PC-3 (cell line): ENCODE measurements at regions not wholly inside any gene's neighbourhood (a gene's known extent, or its start where the extent isn't known, plus 50 kb on each side); places are given as distances from the start of the nearest gene placed in this dataset.

Experiments used
- ATAC-seq: fragments of 200-7000 bp; cut with Tn5 transposase; 2 replicates; pipeline ENCODE4 v1.9.1; 2020; ENCODE audit warnings: mild to moderate bottlenecking, moderate library complexity
- BruUV-seq: library from RNA; stranded (reverse); fragments of 400-500 nt; replicated peaks from 2 replicates; lab custom pipeline; 2021; lab: Mats Ljungman, UMichigan
- CTCF ChIA-PET: fragments of 300-600 bp; sonication (Branson Sonifier 250); formaldehyde crosslinking; loops from one replicate; lab custom pipeline; 2022; ENCODE audit warnings: antibody characterized with exemption; lab: Charles Lee
- POLR2A ChIA-PET: fragments of 300-600 bp; sonication (Branson Sonifier 250); formaldehyde crosslinking; loops from one replicate; lab custom pipeline; 2022; ENCODE audit warnings: antibody characterized with exemption; ENCODE audit not compliant: unreplicated experiment; lab: Charles Lee
- DNase-seq: peaks from one replicate; pipeline ENCODE4 v3.0.0-alpha.2; 2015
- H2AFZ ChIP-seq: fragments of 300-600 bp; sonication (generic); 2 replicates; pipeline ENCODE4 v1.6.0; 2016; ENCODE audit warnings: antibody characterized with exemption, low read length
- H3F3A ChIP-seq: fragments of 300-600 bp; sonication (generic); one replicate; pipeline ENCODE4 v1.6.0; 2017; ENCODE audit warnings: antibody characterized with exemption, low read length, control low read depth, mild to moderate bottlenecking; ENCODE audit not compliant: unreplicated experiment
- H3K27ac ChIP-seq: fragments of 300-600 bp; sonication (generic); 2 replicates; pipeline ENCODE4 v1.5.1; 2016; ENCODE audit warnings: mild to moderate bottlenecking, low read length
- H3K27me3 ChIP-seq: fragments of 300-600 bp; sonication (generic); 2 replicates; pipeline ENCODE4 v1.6.1; 2016; ENCODE audit warnings: low read length, mixed read lengths
- H3K36me3 ChIP-seq: fragments of 300-600 bp; sonication (generic); 2 replicates; pipeline ENCODE4 v1.6.1; 2016; ENCODE audit warnings: low read depth, mixed run types, low read length, mixed read lengths
- H3K4me1 ChIP-seq: fragments of 300-600 bp; sonication (generic); 2 replicates; pipeline ENCODE4 v1.5.1; 2016; ENCODE audit warnings: low read length; ENCODE audit not compliant: insufficient read depth
- H3K4me2 ChIP-seq: fragments of 300-600 bp; sonication (generic); 2 replicates; pipeline ENCODE4 v1.6.0; 2016; ENCODE audit warnings: low read length
- H3K4me3 ChIP-seq: fragments of 300-600 bp; sonication (generic); 2 replicates; pipeline ENCODE4 v1.5.1; 2016; ENCODE audit warnings: mild to moderate bottlenecking, low read length, mixed read lengths
- H3K79me2 ChIP-seq: fragments of 300-600 bp; sonication (generic); 2 replicates; pipeline ENCODE4 v1.6.1; 2017; ENCODE audit warnings: low read length, mixed read lengths
- H3K9ac ChIP-seq: fragments of 300-600 bp; sonication (generic); 2 replicates; pipeline ENCODE4 v1.6.0; 2016; ENCODE audit warnings: mild to moderate bottlenecking, low read length
- H3K9me2 ChIP-seq: fragments of 300-600 bp; sonication (generic); replicated peaks from 2 replicates; pipeline ENCODE4 v1.6.1; 2016; ENCODE audit warnings: mixed run types, low read length, mixed read lengths
- H3K9me3 ChIP-seq: fragments of 300-600 bp; sonication (generic); 2 replicates; pipeline ENCODE4 v1.6.1; 2016; ENCODE audit warnings: low read length, mixed read lengths
- H4K20me1 ChIP-seq: fragments of 300-600 bp; sonication (generic); 2 replicates; pipeline ENCODE4 v1.6.1; 2016; ENCODE audit warnings: low read length, mixed read lengths
- CTCF ChIP-seq: fragments of 300-600 bp; sonication (generic); conservative IDR thresholded peaks from 2 replicates; pipeline ENCODE4 v1.5.1; 2017; ENCODE audit warnings: antibody characterized with exemption, low read depth, mild to moderate bottlenecking, low read length
- EZH2 ChIP-seq: fragments of 300-600 bp; sonication (generic); IDR thresholded peaks from one replicate; pipeline ENCODE4 v1.6.1; 2017; ENCODE audit warnings: antibody characterized with exemption, mild to moderate bottlenecking, low read length; ENCODE audit not compliant: unreplicated experiment
- EZH2phosphoT487 ChIP-seq: fragments of 300-600 bp; sonication (generic); IDR thresholded peaks from 2 replicates; pipeline ENCODE4 v1.6.1; 2018; ENCODE audit warnings: mild to moderate bottlenecking, antibody characterized with exemption, low read length, borderline replicate concordance
- intact Hi-C: fragments of 100-400 bp; cut with micrococcal nuclease; formaldehyde crosslinking; loops from 2 replicates; pipeline ENCODE4 v1.9.0; 2023

DNA sequence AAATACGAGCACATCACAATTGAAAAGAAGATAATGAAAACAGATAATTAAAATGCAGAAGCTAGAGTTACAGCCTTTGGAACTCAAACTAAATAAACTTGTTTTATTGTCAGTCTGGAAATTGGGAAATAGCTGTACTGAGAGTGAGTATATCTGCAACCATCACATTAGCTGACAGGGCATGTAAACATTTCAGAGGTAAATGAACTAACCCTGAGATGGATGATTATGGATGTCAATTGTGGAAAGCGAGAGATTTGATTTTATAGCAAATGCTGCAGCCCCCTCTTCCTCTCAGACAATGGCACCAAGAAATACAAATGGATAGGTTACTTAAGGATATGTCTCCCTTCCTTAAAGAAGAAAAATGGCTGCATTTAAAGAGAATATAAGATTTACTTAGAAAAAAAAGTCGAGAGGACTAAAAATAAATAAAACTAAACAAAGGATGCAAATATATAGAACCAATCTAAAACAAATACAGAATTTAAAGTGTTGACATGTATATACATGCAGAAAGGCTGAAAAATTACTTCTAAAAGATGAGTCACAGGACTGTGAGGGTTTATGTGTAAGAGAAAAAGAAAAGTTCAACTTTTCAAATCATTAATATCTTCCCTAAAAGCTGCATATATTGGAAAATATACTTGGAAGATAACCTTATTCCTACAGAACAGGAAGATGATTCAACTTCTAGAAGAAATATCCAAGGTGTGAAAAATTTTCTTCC lies 120.3 kb upstream of the FLRT2 start:
- peaks cover 6% of the 10 kb centered on the region; the same call in 1 of the 2 replicates for H3K9me3 ChIP-seq
- H3K27me3 ChIP-seq, result no peaks in the 10 kb centered on the region
- H3K4me2 ChIP-seq, result no peak overlapping the region
- H2AFZ ChIP-seq, result no peak overlapping the region
- TF ChIP-seq EZH2phosphoT487 (no peak), CTCF (no peak), EZH2 (no peak)
- no peak overlapping the region for H3K27ac ChIP-seq
- H3K79me2 ChIP-seq, result no peaks in the 10 kb centered on the region
- CTCF ChIA-PET, result no interaction called here
- H4K20me1 ChIP-seq, result no peaks in the 10 kb centered on the region
- BruUV-seq, result no TSS peak
- H3K9ac ChIP-seq, result no peak overlapping the region
- H3F3A ChIP-seq, result no peaks in the 10 kb centered on the region
- H3K4me3 ChIP-seq, result no peak overlapping the region
- intact Hi-C loops, result no loop called here
- POLR2A ChIA-PET, result no interaction called here
- no peaks in the 10 kb centered on the region for H3K4me1 ChIP-seq
- no peaks in the 10 kb centered on the region for H3K9me2 ChIP-seq
- no peak for ATAC-seq
- no peaks in the 10 kb centered on the region for H3K36me3 ChIP-seq
- DNase-seq, result no peak

DNA sequence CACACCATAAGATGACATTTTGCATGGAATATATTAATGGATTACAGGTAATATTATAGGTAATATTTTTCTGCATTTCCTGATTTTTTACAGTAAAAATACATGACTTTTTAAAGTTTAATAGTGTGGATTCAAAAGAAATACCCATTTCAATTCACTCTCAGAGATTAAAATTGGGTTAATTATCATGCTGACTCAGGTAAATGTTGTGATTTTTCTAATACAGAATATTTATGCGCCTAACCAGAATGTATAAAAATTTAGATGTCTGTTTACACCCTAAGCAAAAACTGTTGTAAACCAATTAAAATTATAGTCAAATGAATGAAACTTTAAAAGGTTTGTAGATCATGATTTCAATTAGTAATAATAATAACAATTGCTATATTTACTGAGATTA lies 117.2 kb upstream of the FLRT2 start:
- H3K4me1 ChIP-seq, result peaks cover 12% of the 10 kb centered on the region
- H3K9ac ChIP-seq, result no peak overlapping the region
- DNase-seq (no peak), ATAC-seq (no peak)
- CTCF ChIA-PET, result no interaction called here
- no peak overlapping the region for H3K4me2 ChIP-seq
- TF ChIP-seq EZH2 (no peak), EZH2phosphoT487 (no peak), CTCF (no peak)
- no peaks in the 10 kb centered on the region for H3K27me3 ChIP-seq
- H3K9me2 ChIP-seq, result no peaks in the 10 kb centered on the region
- intact Hi-C loops, result no loop called here
- no peaks in the 10 kb centered on the region for H3K36me3 ChIP-seq
- no peaks in the 10 kb centered on the region for H3K79me2 ChIP-seq
- H3F3A ChIP-seq, result no peaks in the 10 kb centered on the region
- no peaks in the 10 kb centered on the region for H4K20me1 ChIP-seq
- H3K27ac ChIP-seq, result no peak overlapping the region
- POLR2A ChIA-PET, result no interaction called here
- H2AFZ ChIP-seq, result no peak overlapping the region
- H3K9me3 ChIP-seq, result no peaks in the 10 kb centered on the region; the same call in 1 of the 2 replicates
- no TSS peak for BruUV-seq
- no peak overlapping the region for H3K4me3 ChIP-seq

DNA sequence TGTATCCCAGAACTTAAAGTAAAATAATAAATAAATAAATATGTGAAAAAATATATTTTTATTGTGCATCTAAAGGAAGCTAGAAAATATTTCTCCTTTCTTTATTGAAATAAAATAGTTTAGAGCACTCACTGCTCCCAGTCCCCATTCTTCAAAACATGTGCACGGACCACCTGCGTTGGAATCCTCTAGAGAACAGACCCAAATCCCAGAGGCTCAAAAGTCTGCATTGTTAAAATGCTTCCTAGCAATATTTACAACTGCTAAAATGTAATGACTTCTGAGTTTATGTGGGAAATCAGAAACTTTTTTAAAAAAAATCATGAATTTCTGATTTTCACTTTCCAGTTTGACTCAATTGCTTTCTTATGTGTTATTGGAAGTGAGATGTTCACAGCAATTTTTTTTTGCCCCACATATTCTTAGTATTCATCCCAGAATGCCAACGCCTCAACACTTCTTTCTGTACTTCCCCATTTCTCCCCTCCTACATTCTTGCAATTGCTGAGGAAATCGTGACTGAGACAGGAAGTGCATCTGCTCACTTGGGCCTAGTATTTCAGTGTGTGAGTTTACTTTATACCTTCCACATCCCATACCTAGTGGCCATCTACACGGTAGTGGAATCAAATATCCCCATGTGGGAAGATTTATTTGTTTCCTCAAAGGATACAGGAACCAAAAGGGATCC lies 116.0 kb upstream of the FLRT2 start:
- Histone ChIP-seq H3K27ac (no peak overlapping the region), H3K9ac (no peak overlapping the region), H3F3A (no peaks in the 10 kb centered on the region), H4K20me1 (no peaks in the 10 kb centered on the region), H3K79me2 (no peaks in the 10 kb centered on the region), H3K36me3 (no peaks in the 10 kb centered on the region), H3K4me1 (peaks cover 12% of the 10 kb centered on the region), H3K4me2 (no peak overlapping the region), H2AFZ (no peak overlapping the region), H3K4me3 (no peak overlapping the region), H3K9me3 (no peaks in the 10 kb centered on the region; the same call in 1 of the 2 replicates), H3K27me3 (no peaks in the 10 kb centered on the region), H3K9me2 (no peaks in the 10 kb centered on the region)
- no peak for DNase-seq
- intact Hi-C loops, result no loop called here
- CTCF ChIA-PET, result no interaction called here
- POLR2A ChIA-PET, result no interaction called here
- no peak for ATAC-seq
- TF ChIP-seq CTCF (no peak), EZH2 (no peak), EZH2phosphoT487 (no peak)
- no TSS peak for BruUV-seq
